ENCODE measurements at regions not wholly inside any gene's neighbourhood (a gene's known extent, or its start where the extent isn't known, plus 50 kb on each side); places are given as distances from the start of the nearest gene placed in this dataset.

DNA sequence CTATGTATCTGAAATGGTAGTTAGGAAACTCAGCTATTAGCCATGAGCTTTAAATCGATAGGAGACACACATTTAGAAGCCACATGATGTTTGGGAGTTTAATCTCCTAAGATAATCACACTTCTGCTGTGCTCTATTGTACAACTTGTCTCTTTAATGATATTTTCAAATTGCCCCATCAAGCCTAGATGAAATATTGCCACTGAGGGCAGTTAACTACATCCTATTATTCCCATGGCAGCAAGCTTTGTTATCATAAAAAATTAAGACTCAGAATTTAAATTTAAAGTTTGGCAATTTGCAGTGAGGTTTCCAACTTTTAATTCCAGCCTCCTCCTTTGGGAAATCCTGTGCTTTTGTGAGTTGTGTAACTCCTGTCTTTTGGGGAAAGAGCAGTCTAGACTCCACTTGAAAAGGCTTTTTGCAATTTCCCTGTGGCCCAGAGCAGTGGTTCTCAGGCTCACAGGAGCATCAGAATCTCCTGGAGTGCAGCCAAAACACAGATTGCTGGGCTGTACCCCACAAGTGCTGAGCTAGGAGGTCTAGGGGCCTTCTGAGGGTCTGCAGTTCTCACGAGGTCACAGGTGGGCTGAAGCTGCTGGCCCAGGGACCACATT is 792.4 kb downstream of the QKI start:
- no peak overlapping the region for H3K4me3 Mint-ChIP-seq (ENCODE audit: unreplicated experiment)
- no peaks in the 10 kb centered on the region for H3K36me3 Mint-ChIP-seq (ENCODE audit: low read depth, unreplicated experiment)
- TF ChIP-seq, protein P1, sequence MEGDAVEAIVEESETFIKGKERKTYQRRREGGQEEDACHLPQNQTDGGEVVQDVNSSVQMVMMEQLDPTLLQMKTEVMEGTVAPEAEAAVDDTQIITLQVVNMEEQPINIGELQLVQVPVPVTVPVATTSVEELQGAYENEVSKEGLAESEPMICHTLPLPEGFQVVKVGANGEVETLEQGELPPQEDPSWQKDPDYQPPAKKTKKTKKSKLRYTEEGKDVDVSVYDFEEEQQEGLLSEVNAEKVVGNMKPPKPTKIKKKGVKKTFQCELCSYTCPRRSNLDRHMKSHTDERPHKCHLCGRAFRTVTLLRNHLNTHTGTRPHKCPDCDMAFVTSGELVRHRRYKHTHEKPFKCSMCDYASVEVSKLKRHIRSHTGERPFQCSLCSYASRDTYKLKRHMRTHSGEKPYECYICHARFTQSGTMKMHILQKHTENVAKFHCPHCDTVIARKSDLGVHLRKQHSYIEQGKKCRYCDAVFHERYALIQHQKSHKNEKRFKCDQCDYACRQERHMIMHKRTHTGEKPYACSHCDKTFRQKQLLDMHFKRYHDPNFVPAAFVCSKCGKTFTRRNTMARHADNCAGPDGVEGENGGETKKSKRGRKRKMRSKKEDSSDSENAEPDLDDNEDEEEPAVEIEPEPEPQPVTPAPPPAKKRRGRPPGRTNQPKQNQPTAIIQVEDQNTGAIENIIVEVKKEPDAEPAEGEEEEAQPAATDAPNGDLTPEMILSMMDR (IDR thresholded peaks at IDR 0.05; ENCODE audit: unreplicated experiment), result no peak
- H3K27ac Mint-ChIP-seq (ENCODE audit: unreplicated experiment), result no peak overlapping the region
- no peaks in the 10 kb centered on the region for H3K27me3 Mint-ChIP-seq (ENCODE audit: unreplicated experiment)
- no peaks in the 10 kb centered on the region for H3K4me1 Mint-ChIP-seq (ENCODE audit: unreplicated experiment)
- DNase-seq (ENCODE audit: low spot score), result no peak
- H3K9me3 Mint-ChIP-seq (ENCODE audit: unreplicated experiment), result no peaks in the 10 kb centered on the region

DNA sequence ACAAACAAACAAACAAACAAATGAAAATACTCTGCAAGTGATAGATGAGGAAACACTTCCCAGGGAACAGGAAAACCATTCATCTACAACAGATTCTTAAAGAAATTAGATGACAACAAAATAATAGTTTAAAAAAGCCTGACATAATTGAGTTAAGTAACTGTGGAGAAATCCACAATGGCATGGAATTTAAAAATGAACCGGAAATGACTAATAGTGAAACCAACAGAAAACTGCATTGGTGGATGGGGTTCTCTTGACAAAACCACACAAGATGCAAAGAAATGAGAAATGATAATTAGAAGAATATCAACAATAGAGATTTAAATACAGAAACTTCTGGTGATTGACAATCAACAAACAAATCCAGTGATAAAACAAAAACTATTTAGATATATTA is 785.6 kb downstream of the QKI start:
- Mint-ChIP-seq H3K27me3 (ENCODE audit: unreplicated experiment) (no peaks in the 10 kb centered on the region), H3K9me3 (ENCODE audit: unreplicated experiment) (no peaks in the 10 kb centered on the region), H3K4me3 (ENCODE audit: unreplicated experiment) (no peak overlapping the region), H3K4me1 (ENCODE audit: unreplicated experiment) (no peaks in the 10 kb centered on the region), H3K27ac (ENCODE audit: unreplicated experiment) (no peak overlapping the region), H3K36me3 (ENCODE audit: low read depth, unreplicated experiment) (no peaks in the 10 kb centered on the region)
- no peak for DNase-seq (ENCODE audit: low spot score)
- TF ChIP-seq, protein P1 (IDR thresholded peaks at IDR 0.05; ENCODE audit: unreplicated experiment), result no peak

DNA sequence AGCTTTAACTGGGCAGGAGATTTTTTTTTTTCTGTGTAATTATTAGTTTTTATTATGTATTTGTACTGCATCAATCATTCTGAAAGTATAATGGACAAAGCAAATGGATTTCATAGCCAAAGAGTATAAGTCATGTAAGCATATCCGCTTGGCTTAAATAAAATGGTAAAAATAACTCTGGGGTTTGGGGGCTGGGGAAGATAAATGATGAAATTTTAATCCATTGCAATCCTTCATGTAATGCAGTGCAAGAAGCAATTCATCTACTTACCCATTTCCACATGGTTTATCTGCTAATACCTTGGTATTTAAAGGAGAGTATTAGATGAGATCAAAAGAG is 781.4 kb downstream of the QKI start:
- TF ChIP-seq, protein P1 (IDR thresholded peaks at IDR 0.05; ENCODE audit: unreplicated experiment), result no peak
- Mint-ChIP-seq H3K4me1 (ENCODE audit: unreplicated experiment) (no peaks in the 10 kb centered on the region), H3K27me3 (ENCODE audit: unreplicated experiment) (no peaks in the 10 kb centered on the region), H3K9me3 (ENCODE audit: unreplicated experiment) (no peaks in the 10 kb centered on the region), H3K27ac (ENCODE audit: unreplicated experiment) (no peak overlapping the region), H3K4me3 (ENCODE audit: unreplicated experiment) (no peak overlapping the region), H3K36me3 (ENCODE audit: low read depth, unreplicated experiment) (no peaks in the 10 kb centered on the region)
- DNase-seq (ENCODE audit: low spot score), result no peak

DNA sequence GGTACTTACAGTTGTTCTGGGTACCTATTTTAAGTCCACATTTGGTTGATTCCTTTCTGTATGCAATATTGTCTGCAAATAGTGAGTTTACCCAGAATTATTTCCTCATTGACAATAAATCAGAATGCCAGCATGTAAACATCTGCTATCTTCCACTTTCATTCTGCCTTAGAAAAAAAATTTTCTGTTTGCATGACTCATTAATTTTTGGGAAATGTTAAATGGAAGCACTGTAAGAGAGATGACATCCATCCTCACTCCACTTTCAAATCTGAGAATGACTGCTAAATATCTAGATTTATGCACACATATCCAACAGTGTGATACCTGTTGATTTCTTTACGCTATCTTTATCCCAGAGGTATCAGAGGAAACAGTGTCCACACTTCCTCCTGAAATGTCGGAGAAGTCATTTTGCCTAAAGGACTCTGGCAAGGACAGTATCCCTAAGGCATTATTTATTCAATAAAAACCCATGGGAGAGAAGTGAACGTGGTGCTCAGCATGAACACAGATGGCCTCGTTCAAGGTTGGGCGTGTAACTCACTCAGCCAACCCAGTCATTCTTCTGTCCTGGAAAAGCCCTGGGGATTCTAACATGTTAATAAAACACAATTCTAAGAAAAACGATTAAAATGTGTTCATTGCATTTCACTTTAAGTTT is 780.9 kb downstream of the QKI start:
- Mint-ChIP-seq H3K4me3 (ENCODE audit: unreplicated experiment) (no peak overlapping the region), H3K27me3 (ENCODE audit: unreplicated experiment) (no peaks in the 10 kb centered on the region), H3K9me3 (ENCODE audit: unreplicated experiment) (no peaks in the 10 kb centered on the region), H3K27ac (ENCODE audit: unreplicated experiment) (no peak overlapping the region), H3K4me1 (ENCODE audit: unreplicated experiment) (no peaks in the 10 kb centered on the region), H3K36me3 (ENCODE audit: low read depth, unreplicated experiment) (no peaks in the 10 kb centered on the region)
- TF ChIP-seq, protein P1 (IDR thresholded peaks at IDR 0.05; ENCODE audit: unreplicated experiment), result no peak
- no peak for DNase-seq (ENCODE audit: low spot score)

DNA sequence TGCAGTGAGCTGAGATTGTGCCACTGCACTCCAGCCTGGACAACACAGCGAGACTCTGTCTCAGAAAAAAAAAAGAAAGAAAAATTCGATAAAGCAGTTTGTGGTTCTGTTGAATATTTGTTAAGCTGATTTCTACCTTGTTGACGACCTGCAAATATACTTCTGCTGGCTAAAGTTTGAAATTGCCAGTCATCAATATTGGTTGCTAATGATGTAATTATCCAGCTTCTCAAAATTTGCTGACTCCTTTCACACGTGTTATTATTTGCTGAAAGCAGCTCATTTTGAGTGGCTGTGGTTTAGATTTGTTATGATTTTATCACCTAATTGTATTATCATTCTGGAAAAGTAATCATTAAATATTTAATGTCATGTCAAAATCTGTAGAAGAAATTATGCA is 774.3 kb downstream of the QKI start:
- TF ChIP-seq, protein P1 (IDR thresholded peaks at IDR 0.05; ENCODE audit: unreplicated experiment), result no peak
- no peaks in the 10 kb centered on the region for H3K27me3 Mint-ChIP-seq (ENCODE audit: unreplicated experiment)
- no peaks in the 10 kb centered on the region for H3K4me1 Mint-ChIP-seq (ENCODE audit: unreplicated experiment)
- no peak overlapping the region for H3K4me3 Mint-ChIP-seq (ENCODE audit: unreplicated experiment)
- H3K27ac Mint-ChIP-seq (ENCODE audit: unreplicated experiment), result no peak overlapping the region
- DNase-seq (ENCODE audit: low spot score), result no peak
- no peaks in the 10 kb centered on the region for H3K36me3 Mint-ChIP-seq (ENCODE audit: low read depth, unreplicated experiment)
- H3K9me3 Mint-ChIP-seq (ENCODE audit: unreplicated experiment), result no peaks in the 10 kb centered on the region
